Activated B cell treated with CpG ODN at 0.5 μM for 24 hours (primary cell): ENCODE measurements at regions not wholly inside any gene's neighbourhood (a gene's known extent, or its start where the extent isn't known, plus 50 kb on each side); places are given as distances from the start of the nearest gene placed in this dataset.

Experiments used
- ATAC-seq: fragments of 200-7000 bp; cut with Tn5 transposase; one replicate; pipeline ENCODE4 v1.10.0; 2021; ENCODE audit warnings: low read depth, mild to moderate bottlenecking, moderate library complexity
- CTCF ChIA-PET: fragments of 350-600 bp; sonication (Branson Sonifier 250); formaldehyde crosslinking; loops from one replicate; lab custom pipeline; 2021; ENCODE audit warnings: antibody characterized with exemption; lab: Charles Lee
- POLR2A ChIA-PET: fragments of 350-600 bp; sonication (Branson Sonifier 250); formaldehyde crosslinking; loops from one replicate; lab custom pipeline; 2021; ENCODE audit warnings: antibody characterized with exemption; lab: Charles Lee
- DNase-seq: peaks from one replicate; pipeline ENCODE4 v3.0.0; 2022
- H3K27ac Mint-ChIP-seq: one replicate; pipeline ENCODE4 v1.8.0; 2020; ENCODE audit warnings: mixed read lengths
- H3K27me3 Mint-ChIP-seq: one replicate; pipeline ENCODE4 v1.8.0; 2021; ENCODE audit warnings: mixed read lengths
- H3K36me3 Mint-ChIP-seq: one replicate; pipeline ENCODE4 v1.8.0; 2021; ENCODE audit warnings: low read depth, mixed read lengths
- H3K4me1 Mint-ChIP-seq: one replicate; pipeline ENCODE4 v1.8.0; 2021; ENCODE audit warnings: mixed read lengths
- H3K4me3 Mint-ChIP-seq: one replicate; pipeline ENCODE4 v1.8.0; 2020; ENCODE audit warnings: mild to moderate bottlenecking, mixed read lengths
- H3K9me3 Mint-ChIP-seq: one replicate; pipeline ENCODE4 v1.8.0; 2020; ENCODE audit warnings: mixed read lengths
- intact Hi-C: fragments of 100-400 bp; cut with micrococcal nuclease; formaldehyde crosslinking; loops from one replicate; pipeline ENCODE4 v1.15.1; 2024
- TF ChIP-seq, protein P1 (sequence below): fragments of 200-600 bp; IDR thresholded peaks from one replicate; pipeline ENCODE4 v1.8.0; 2022; ENCODE audit warnings: antibody characterized with exemption, mild to moderate bottlenecking

DNA sequence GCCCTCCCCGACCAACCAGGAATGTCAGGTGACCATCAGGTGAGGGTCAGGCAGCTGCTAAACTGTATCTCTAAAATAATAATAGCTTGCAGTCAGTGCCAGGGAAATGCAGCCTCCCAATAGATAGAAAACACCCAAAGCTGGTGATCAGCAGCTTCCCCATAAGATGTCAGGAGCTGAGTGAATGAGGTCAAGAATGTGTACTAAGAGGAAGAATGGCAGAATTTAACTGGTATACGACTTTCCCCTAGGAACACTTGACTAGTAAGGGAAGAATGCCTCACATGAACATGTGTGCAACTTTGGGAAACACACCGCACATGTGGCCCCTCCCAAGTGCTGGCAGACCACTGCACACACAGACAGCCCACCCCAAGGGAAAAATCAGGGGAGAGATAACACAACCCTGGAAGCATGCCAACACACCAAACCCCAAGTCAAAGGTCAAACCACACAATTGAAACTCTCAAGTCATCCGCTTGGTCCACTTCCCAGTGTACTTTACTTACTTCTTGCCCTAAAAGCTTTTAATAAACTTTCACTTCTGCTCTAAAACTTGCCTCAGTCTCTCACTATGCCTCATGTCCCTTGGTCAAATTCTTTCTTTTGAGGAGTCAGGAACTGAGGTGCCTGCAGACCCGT lies 806.5 kb downstream of the OTOL1 start:
- H3K4me1 Mint-ChIP-seq = no peaks in the 10 kb centered on the region
- no peaks in the 10 kb centered on the region for H3K27me3 Mint-ChIP-seq
- DNase-seq (no peak), ATAC-seq (no peak)
- ChIA-PET POLR2A (no interaction called here), CTCF (no interaction called here)
- no peak overlapping the region for H3K4me3 Mint-ChIP-seq
- TF ChIP-seq, protein P1, sequence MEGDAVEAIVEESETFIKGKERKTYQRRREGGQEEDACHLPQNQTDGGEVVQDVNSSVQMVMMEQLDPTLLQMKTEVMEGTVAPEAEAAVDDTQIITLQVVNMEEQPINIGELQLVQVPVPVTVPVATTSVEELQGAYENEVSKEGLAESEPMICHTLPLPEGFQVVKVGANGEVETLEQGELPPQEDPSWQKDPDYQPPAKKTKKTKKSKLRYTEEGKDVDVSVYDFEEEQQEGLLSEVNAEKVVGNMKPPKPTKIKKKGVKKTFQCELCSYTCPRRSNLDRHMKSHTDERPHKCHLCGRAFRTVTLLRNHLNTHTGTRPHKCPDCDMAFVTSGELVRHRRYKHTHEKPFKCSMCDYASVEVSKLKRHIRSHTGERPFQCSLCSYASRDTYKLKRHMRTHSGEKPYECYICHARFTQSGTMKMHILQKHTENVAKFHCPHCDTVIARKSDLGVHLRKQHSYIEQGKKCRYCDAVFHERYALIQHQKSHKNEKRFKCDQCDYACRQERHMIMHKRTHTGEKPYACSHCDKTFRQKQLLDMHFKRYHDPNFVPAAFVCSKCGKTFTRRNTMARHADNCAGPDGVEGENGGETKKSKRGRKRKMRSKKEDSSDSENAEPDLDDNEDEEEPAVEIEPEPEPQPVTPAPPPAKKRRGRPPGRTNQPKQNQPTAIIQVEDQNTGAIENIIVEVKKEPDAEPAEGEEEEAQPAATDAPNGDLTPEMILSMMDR = no peak
- intact Hi-C loops = no loop called here
- no peak overlapping the region for H3K27ac Mint-ChIP-seq
- no peaks in the 10 kb centered on the region for H3K36me3 Mint-ChIP-seq
- H3K9me3 Mint-ChIP-seq = peaks cover 1% of the 10 kb centered on the region

DNA sequence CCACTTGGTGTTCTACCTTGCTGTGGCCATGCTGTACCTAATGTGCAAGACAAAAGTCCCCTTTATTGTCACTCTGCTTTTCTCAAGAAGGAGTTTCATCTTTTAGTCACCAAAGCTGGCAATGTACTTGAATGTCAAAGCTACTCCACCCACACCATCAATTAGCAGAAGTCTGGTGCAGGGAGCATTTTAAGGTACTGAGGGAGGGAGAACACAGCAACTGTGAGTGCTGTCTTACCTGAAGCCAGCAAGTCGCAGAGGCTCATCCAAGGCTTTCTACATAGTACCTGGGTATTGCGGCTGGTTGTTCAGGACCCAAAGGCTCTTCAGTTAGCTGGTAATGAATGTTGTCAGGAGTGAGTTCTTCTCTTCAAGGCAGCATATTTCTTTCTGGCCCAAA lies 820.4 kb downstream of the OTOL1 start:
- Mint-ChIP-seq H3K27me3 (no peaks in the 10 kb centered on the region), H3K36me3 (no peaks in the 10 kb centered on the region), H3K4me1 (no peaks in the 10 kb centered on the region), H3K27ac (no peak overlapping the region), H3K9me3 (peaks cover 3% of the 10 kb centered on the region), H3K4me3 (no peak overlapping the region)
- no peak for DNase-seq
- intact Hi-C loops = no loop called here
- ATAC-seq = no peak
- TF ChIP-seq, protein P1 = no peak
- ChIA-PET POLR2A (no interaction called here), CTCF (no interaction called here)

DNA sequence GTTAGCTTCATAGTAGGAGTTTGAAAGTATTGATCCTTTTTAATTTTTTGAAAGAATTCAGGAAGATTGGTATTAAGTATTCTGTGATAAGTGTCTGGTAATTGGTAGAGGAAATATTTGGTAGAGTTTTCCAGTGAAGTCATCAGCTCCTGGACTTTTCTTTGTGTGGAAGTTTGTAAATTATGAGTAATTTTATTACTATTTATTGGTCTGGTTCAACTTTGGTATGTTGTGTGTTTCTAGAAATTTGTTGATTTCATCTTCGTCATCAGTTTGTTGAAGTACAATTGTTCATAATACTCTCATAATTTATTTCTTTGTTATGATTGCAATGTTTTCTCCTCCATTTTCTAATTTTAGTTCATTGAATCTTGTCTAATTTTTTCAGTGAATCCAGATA lies 832.0 kb downstream of the OTOL1 start:
- POLR2A ChIA-PET = no interaction called here
- Mint-ChIP-seq H3K27me3 (no peaks in the 10 kb centered on the region), H3K4me1 (no peaks in the 10 kb centered on the region), H3K27ac (no peak overlapping the region), H3K4me3 (no peak overlapping the region), H3K9me3 (peaks cover 5% of the 10 kb centered on the region), H3K36me3 (no peaks in the 10 kb centered on the region)
- DNase-seq (no peak), ATAC-seq (no peak)
- TF ChIP-seq, protein P1 = no peak
- CTCF ChIA-PET = interaction anchor here (0.7 kb wide), 1 partner anchor 109 kb away, joined by 3 read pairs; no protein-coding TSS in a partner anchor
- intact Hi-C loops = no loop called here

DNA sequence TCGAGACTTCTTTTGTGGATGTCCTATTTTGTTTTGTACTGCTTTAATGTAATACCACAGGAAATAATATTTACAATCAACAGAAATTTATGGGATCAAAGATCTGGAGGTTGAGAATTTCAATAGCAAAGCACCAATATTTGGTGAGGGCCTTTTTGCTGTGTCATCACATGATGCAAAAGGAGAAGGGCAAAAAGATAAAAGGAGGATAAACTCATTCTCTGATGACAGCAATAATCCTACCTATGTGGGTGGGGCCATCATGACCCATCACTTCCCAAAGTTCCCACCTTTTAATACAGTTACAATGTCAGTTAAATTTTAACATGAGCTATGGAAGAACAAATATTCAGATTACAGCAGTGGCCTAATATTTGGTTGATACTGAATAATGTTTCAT lies 832.9 kb downstream of the OTOL1 start:
- TF ChIP-seq, protein P1 = no peak
- ChIA-PET CTCF (no interaction called here), POLR2A (no interaction called here)
- Mint-ChIP-seq H3K9me3 (peaks cover 7% of the 10 kb centered on the region), H3K36me3 (no peaks in the 10 kb centered on the region), H3K27ac (no peak overlapping the region), H3K27me3 (no peaks in the 10 kb centered on the region), H3K4me3 (no peak overlapping the region), H3K4me1 (no peaks in the 10 kb centered on the region)
- DNase-seq = no peak
- no peak for ATAC-seq
- intact Hi-C loops = no loop called here

DNA sequence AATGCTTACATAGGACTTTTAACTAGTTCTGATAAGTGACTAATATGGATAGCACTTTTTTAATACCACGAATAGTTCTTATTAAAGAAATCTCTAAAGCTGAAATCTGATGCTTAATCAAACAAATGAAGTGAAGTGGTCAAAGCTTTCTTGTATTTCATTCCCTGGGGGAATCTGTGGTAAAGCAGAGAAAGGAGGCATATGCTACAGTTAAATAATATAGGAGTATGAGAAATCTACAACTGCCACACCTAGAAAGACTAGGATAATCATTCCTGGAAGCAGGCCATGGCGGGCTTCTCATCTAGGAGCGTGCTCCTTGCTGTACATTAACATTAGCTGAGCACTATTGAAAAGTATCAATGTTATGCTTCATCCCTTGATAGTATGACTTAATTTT lies 835.7 kb downstream of the OTOL1 start:
- no peak for ATAC-seq

More for the DNA sequence above, 835.7 kb downstream of the OTOL1 start:
- intact Hi-C loops = no loop called here
- TF ChIP-seq, protein P1 = no peak
- Mint-ChIP-seq H3K9me3 (peaks cover 7% of the 10 kb centered on the region), H3K4me1 (no peaks in the 10 kb centered on the region), H3K36me3 (no peaks in the 10 kb centered on the region), H3K27ac (no peak overlapping the region), H3K4me3 (no peak overlapping the region), H3K27me3 (no peaks in the 10 kb centered on the region)
- CTCF ChIA-PET = no interaction called here
- POLR2A ChIA-PET = no interaction called here
- DNase-seq = no peak
